ENCODE measurements at regions not wholly inside any gene's neighbourhood (a gene's known extent, or its start where the extent isn't known, plus 50 kb on each side); places are given as distances from the start of the nearest gene placed in this dataset.
"Not testable (repeated sequence)": the region's sequence is repeated elsewhere in the genome, so short reads cannot be mapped to it uniquely, and the experiment has no call there.

DNA sequence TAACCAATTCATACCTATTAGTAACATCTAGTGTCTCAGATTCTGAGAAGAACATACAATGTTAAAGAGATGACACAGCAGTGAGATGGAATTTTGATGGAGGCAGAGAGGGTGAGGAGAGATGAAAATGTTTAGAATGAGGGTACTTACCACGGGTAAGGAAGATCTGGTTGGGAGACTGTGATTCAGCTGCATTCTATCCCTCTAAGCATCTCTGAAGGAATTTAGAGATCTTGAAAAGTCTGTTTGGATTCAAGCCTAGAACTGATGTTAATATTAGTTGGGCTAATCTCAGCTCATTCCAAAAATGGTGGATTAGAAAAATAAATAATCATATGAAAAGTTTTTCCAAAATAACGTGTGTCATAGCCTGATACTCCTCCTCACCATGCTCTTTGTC is 191.5 kb upstream of the CLINT1 start:
- no peak for DNase-seq

GRCh38 chr5:158049459-158049858 is 190.5 kb upstream of the CLINT1 start:
- DNase-seq = no peak

- DNase-seq = no peak
These were observed 186.8 kb upstream of the CLINT1 start for GRCh38 chr5:158045696-158046095.

GRCh38 chr5:158039911-158040347 is 181.0 kb upstream of the CLINT1 start:
- DNase-seq = peak; percentile 2

- no peak for DNase-seq
These were observed 180.5 kb upstream of the CLINT1 start for GRCh38 chr5:158039441-158039840.

- not testable (repeated sequence) for DNase-seq
These were observed 178.1 kb upstream of the CLINT1 start for GRCh38 chr5:158036983-158037595.

DNA sequence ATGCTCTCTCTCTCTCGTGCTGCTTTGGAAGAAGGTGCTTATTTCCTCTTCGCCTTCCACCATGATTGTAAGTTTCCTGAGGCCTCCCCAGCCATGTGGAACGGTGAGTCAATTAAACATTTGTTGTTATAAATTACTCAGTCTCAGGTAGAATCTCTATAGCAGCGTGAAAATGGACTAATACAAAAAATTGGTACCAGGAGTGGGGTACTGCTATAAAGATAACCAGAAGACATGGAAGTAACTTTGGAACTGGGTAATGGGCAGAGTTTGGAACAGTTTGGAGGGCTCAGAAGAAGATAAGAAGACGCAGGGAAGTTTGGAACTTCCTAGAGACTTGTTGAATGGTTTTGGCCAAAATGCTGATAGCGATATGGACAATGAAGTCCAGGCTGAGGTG is 175.6 kb upstream of the CLINT1 start:
- DNase-seq = not testable (repeated sequence)

DNA sequence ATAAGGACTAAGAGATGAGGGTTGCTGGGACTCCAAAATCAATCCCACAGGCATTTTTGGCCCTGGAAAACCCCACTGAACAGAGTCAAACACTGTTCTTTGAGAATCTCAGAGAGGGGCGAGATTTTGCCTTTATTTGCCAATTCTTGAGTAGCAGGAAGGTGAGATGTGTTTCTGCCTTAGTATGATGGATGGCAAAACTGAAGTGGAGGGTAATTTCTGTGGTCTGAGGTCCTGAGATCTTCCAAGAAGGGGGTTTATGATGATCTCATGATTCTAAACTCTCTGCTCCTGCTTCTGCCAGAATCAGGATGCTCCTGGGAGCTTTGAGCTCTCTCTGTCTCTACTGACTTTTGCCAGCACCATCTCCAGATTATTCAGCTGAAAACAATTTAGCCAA is 174.8 kb upstream of the CLINT1 start:
- no peak for DNase-seq

DNA sequence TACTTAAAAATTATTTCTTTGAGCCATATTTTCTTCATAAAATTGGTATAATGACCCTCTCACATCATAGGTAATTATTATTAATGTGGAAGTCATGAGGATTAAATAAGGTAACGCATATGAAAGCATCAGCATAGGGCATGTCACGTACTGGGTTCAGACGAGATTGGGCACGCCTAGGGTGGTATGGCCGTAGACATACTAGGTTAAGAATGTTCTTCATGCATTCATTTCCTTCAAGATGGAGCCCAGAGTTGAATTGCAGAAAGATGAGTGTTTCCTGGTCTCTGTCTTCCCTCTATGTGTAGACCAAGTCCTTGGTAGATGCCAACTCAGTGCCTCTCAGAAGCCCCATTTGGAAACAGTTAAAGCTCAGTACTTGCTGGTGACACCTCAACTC is 174.1 kb upstream of the CLINT1 start:
- DNase-seq = no peak

- no peak for DNase-seq
These were observed 173.3 kb upstream of the CLINT1 start for GRCh38 chr5:158032246-158032645.

- DNase-seq = no peak
These were observed 169.1 kb upstream of the CLINT1 start for GRCh38 chr5:158027806-158028775.

GRCh38 chr5:158026304-158027031 is 167.5 kb upstream of the CLINT1 start:
- no peak for DNase-seq

DNA sequence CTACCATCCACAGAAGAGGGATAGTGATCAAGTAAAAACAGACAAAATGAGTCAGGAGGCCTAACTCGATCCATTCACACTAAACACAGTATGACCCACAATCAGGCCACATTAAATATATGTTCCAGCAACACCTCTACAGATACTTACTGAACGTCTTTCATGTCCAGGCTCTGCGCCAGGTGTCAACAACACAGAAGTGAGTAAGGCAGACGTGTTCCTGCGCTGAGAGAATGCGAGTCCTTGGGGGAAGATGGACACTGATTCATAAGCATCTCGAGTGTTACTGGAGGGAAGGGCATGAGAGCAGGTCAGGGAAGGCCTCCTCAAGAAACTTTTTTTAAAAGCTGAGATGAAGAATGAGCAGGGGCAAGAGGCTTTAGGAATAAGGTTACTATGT is 164.3 kb upstream of the CLINT1 start:
- no peak for DNase-seq

GRCh38 chr5:158022837-158023236 is 163.9 kb upstream of the CLINT1 start:
- no peak for DNase-seq

GRCh38 chr5:158022393-158022792 is 163.4 kb upstream of the CLINT1 start:
- DNase-seq = no peak

- no peak for DNase-seq
These were observed 161.8 kb upstream of the CLINT1 start for GRCh38 chr5:158020555-158021418.

DNA sequence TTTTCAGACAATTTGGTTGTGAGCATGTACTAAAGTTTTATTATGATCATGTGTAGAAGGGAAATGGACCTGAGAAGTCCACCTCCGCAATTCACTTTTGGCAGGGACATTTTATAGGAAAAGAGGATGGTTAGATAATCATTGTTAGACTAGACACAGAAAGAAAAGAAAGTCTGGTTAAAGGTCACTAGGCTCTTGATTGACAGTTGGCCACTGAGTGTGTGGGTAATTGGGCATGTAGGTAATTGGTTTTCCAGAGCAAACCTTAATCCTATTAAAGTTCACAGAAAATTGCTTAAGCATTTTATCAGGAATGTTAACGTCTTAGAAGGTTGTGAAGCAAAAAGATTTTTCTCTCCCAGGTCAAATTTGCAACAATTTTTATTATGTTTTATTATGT is 158.5 kb upstream of the CLINT1 start:
- no peak for DNase-seq

- DNase-seq = no peak
These were observed 155.4 kb upstream of the CLINT1 start for GRCh38 chr5:158014372-158014771.

- no peak for DNase-seq
These were observed 155.0 kb upstream of the CLINT1 start for GRCh38 chr5:158013939-158014338.

GRCh38 chr5:158013303-158013702 is 154.4 kb upstream of the CLINT1 start:
- no peak for DNase-seq

DNA sequence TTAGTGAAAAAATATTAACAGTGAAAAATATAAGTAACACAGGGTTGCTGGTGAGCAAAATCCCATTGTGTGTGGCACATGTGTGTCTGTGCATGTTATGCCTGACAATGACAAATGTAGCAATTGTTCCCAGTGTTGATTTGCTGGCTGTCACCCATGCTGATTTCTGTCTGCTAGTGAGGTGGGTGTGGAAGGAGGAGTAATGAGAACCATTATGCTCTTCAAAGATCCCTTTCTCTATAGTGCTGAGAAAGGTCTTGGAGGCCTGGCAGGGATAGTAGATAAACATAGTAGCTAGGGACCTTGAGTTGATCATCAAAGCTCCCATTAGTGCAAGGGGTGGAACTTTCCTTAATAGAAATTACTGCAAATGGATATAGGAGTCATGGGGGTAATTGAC is 152.5 kb upstream of the CLINT1 start:
- no peak for DNase-seq

DNA sequence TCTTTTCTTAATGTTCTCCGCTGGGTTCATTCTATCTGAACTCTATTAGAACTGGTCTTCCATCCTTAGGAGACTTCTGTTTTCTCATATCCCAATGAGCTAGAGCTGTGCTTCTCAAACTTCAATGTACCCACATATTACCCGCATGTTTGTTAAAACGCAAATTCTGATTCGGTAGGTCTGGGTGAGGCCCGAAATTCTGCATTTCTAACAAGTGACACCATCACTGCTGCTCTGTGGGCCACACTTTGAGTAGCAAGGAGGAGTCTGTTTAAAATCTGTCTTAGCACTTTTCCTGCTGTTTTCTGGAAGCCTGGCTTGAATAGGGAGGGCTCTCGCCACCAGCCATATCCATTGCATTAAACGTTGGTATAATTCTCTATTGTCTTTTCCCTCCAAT is 151.9 kb upstream of the CLINT1 start:
- DNase-seq = no peak

DNA sequence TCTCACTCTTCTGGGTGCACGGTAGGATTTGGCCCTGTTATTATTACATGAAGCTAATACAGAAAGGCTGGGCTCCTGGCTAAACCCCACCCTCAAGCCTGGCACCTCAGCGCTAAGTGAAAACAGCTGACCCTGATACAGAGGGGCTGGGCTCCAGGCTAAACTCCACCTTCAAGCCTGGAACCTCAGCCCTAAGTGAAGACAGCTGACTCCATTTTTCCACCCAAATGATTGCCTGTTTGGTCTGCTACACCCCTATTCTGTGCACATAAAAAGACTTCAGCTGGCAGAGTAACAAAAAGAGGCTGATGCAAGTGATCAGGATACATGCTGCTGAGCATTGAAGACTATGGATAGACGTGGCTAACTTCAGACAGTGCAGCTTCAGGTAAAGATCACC is 148.4 kb upstream of the CLINT1 start:
- DNase-seq = no peak

Measured in activated CD4-positive, alpha-beta T cell treated with anti-CD3 and anti-CD28 coated beads, Interleukin-2, amount 50 U/mL, for 16 hours (primary cell).